ENCODE measurements at regions not wholly inside any gene's neighbourhood (a gene's known extent, or its start where the extent isn't known, plus 50 kb on each side); places are given as distances from the start of the nearest gene placed in this dataset.

DNA sequence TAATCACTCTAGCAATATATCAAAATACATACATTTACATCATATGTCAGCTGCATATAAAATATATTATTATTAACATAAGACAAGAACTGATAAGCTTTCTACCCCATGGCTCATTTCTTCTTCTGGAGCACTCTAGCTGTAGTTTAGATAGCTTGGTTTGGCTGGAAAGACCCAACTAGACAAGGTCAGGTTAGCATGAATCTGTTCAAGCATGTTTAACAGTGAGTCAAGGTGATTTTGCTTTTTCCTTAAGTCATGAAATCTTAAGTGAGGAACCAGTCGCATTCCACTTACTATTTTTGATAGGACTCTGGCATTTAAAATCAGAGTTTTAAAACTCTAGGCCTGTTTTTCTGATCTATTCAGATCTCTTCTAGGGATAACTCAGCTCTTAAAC, 157.0 kb upstream of the PDGFD start (continued):
- TF ChIP-seq, protein P1, sequence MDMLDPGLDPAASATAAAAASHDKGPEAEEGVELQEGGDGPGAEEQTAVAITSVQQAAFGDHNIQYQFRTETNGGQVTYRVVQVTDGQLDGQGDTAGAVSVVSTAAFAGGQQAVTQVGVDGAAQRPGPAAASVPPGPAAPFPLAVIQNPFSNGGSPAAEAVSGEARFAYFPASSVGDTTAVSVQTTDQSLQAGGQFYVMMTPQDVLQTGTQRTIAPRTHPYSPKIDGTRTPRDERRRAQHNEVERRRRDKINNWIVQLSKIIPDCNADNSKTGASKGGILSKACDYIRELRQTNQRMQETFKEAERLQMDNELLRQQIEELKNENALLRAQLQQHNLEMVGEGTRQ (IDR thresholded peaks at IDR 0.05; ENCODE audit: low read length): no peak

All from H1 (cell line).